ENCODE measurements at regions not wholly inside any gene's neighbourhood (a gene's known extent, or its start where the extent isn't known, plus 50 kb on each side); places are given as distances from the start of the nearest gene placed in this dataset.

GRCh38 chr2:128867936-128868636, 549.4 kb upstream of the HS6ST1 start:
- DNase-seq, result no peak

GRCh38 chr2:128868686-128869551, 550.3 kb upstream of the HS6ST1 start:
- DNase-seq, result no peak

- no peak for DNase-seq
Measured at GRCh38 chr2:128874608-128875007, 555.9 kb upstream of the HS6ST1 start.

GRCh38 chr2:128876986-128877983, 558.6 kb upstream of the HS6ST1 start:
- DNase-seq, result no peak

GRCh38 chr2:128879161-128879560, 560.5 kb upstream of the HS6ST1 start:
- no peak for DNase-seq

GRCh38 chr2:128894896-128895295, 576.2 kb upstream of the HS6ST1 start:
- DNase-seq, result no peak

GRCh38 chr2:128901572-128902391, 583.1 kb upstream of the HS6ST1 start:
- no peak for DNase-seq

GRCh38 chr2:128903637-128904036, 585.0 kb upstream of the HS6ST1 start:
- DNase-seq, result no peak

GRCh38 chr2:128911276-128911675, 592.6 kb upstream of the HS6ST1 start:
- DNase-seq, result no peak

- no peak for DNase-seq
Measured at GRCh38 chr2:128914320-128914719, 595.7 kb upstream of the HS6ST1 start.

GRCh38 chr2:128921751-128922150, 603.1 kb upstream of the HS6ST1 start:
- DNase-seq, result no peak

GRCh38 chr2:128922154-128922553, 603.5 kb upstream of the HS6ST1 start:
- DNase-seq, result no peak

GRCh38 chr2:128925631-128926030, 607.0 kb upstream of the HS6ST1 start:
- DNase-seq, result no peak

GRCh38 chr2:128930101-128930500, 611.4 kb upstream of the HS6ST1 start:
- DNase-seq, result no peak

GRCh38 chr2:128940378-128940777, 621.7 kb upstream of the HS6ST1 start:
- no peak for DNase-seq

GRCh38 chr2:128941751-128942150, 623.1 kb upstream of the HS6ST1 start:
- DNase-seq, result no peak

GRCh38 chr2:128949360-128949759, 630.7 kb upstream of the HS6ST1 start:
- no peak for DNase-seq

GRCh38 chr2:128950758-128951157, 632.1 kb upstream of the HS6ST1 start:
- DNase-seq, result no peak

- no peak for DNase-seq
Measured at GRCh38 chr2:128958241-128958640, 639.6 kb upstream of the HS6ST1 start.

- DNase-seq, result no peak
Measured at GRCh38 chr2:128967646-128968045, 649.0 kb upstream of the HS6ST1 start.

- DNase-seq, result no peak
Measured at GRCh38 chr2:128969374-128969773, 650.7 kb upstream of the HS6ST1 start.

Measured in AML-193 (cell line).